ENCODE measurements at regions not wholly inside any gene's neighbourhood (a gene's known extent, or its start where the extent isn't known, plus 50 kb on each side); places are given as distances from the start of the nearest gene placed in this dataset.

- DNase-seq (ENCODE audit: low read depth) = no peak
Observed at GRCh38 chr2:207289295-207290018, 123.7 kb upstream of the KLF7 start.

GRCh38 chr2:207290833-207291624, 125.3 kb upstream of the KLF7 start:
- DNase-seq (ENCODE audit: low read depth) = no peak

GRCh38 chr2:207291625-207292252, 126.0 kb upstream of the KLF7 start:
- DNase-seq (ENCODE audit: low read depth) = no peak

GRCh38 chr2:207296265-207296948, 130.7 kb upstream of the KLF7 start:
- DNase-seq (ENCODE audit: low read depth) = no peak

GRCh38 chr2:207300817-207301216, 135.1 kb upstream of the KLF7 start:
- DNase-seq (ENCODE audit: low read depth) = no peak

GRCh38 chr2:207304761-207305160, 139.0 kb upstream of the KLF7 start:
- no peak for DNase-seq (ENCODE audit: low read depth)

- DNase-seq (ENCODE audit: low read depth) = no peak
Observed at GRCh38 chr2:207308519-207309224, 142.9 kb upstream of the KLF7 start.

- peak; percentile 99 for DNase-seq (ENCODE audit: low read depth)
Observed at GRCh38 chr2:207311316-207312005, 145.7 kb upstream of the KLF7 start.

- DNase-seq (ENCODE audit: low read depth) = no peak
Observed at GRCh38 chr2:207312006-207312356, 146.2 kb upstream of the KLF7 start.

GRCh38 chr2:207313947-207314346, 148.2 kb upstream of the KLF7 start:
- DNase-seq (ENCODE audit: low read depth) = no peak

GRCh38 chr2:207315131-207315530, 149.4 kb upstream of the KLF7 start:
- peak; percentile 55 for DNase-seq (ENCODE audit: low read depth)

GRCh38 chr2:207316484-207316883, 150.7 kb upstream of the KLF7 start:
- DNase-seq (ENCODE audit: low read depth) = no peak

- no peak for DNase-seq (ENCODE audit: low read depth)
Observed at GRCh38 chr2:207316906-207317305, 151.2 kb upstream of the KLF7 start.

- DNase-seq (ENCODE audit: low read depth) = peak; percentile 83
Observed at GRCh38 chr2:207317378-207317984, 151.7 kb upstream of the KLF7 start.

- peak; percentile 9 for DNase-seq (ENCODE audit: low read depth)
Observed at GRCh38 chr2:207318181-207318628, 152.5 kb upstream of the KLF7 start.

GRCh38 chr2:207319316-207319715, 153.6 kb upstream of the KLF7 start:
- no peak for DNase-seq (ENCODE audit: low read depth)

GRCh38 chr2:207320381-207321159, 154.8 kb upstream of the KLF7 start:
- peak; percentile 43 for DNase-seq (ENCODE audit: low read depth)

GRCh38 chr2:207321514-207321913, 155.8 kb upstream of the KLF7 start:
- DNase-seq (ENCODE audit: low read depth) = no peak

GRCh38 chr2:207324001-207324400, 158.3 kb upstream of the KLF7 start:
- no peak for DNase-seq (ENCODE audit: low read depth)

- DNase-seq (ENCODE audit: low read depth) = no peak
Observed at GRCh38 chr2:207327513-207327912, 161.8 kb upstream of the KLF7 start.
